Esophagus squamous epithelium (tissue), 4 donors: ENCODE measurements at regions not wholly inside any gene's neighbourhood (a gene's known extent, or its start where the extent isn't known, plus 50 kb on each side); places are given as distances from the start of the nearest gene placed in this dataset.

Source experiments
- POLR2A ChIP-seq, 4 donors: fragments of 450-650 bp; IDR thresholded peaks; one replicate each; pipeline ENCODE4 v1.6.1; 2017; ENCODE audit warnings: antibody characterized with exemption in 4 of 4, mild to moderate bottlenecking in 4 of 4, moderate library complexity in 3 of 4
- TF ChIP-seq, protein P1 (sequence below), 6 experiments: fragments of 450-650 bp in 4 of 6; fragments of 200-600 bp in 2 of 6; sonication (generic) in 2 of 6; IDR thresholded peaks; one replicate each; pipeline ENCODE4 v1.5.1; 2016 to 2019; ENCODE audit warnings: antibody characterized with exemption in 6 of 6, mild to moderate bottlenecking in 4 of 6, moderate library complexity in 4 of 6

DNA sequence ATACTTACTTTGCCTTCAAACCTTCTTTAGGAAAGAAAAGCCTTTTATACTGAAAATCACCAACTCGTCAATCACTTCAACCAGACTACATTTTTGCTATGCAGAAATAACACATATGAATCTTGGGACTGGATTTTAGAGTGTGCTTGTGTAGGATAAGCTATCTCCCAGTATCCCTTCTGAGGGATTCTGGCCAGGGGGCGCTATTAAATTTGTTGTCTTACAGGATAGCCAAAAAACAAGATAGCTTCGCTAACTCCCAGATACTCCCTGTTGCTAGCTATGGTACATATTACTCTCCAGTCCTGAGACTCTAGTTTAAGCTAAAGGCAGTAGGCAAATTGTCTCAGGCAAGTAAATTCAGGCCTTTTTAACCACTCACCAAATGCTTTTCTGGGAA, 167.2 kb downstream of the LHFPL1 start:
- TF ChIP-seq POLR2A (IDR thresholded peaks at IDR 0.05): no peak
- TF ChIP-seq, protein P1, sequence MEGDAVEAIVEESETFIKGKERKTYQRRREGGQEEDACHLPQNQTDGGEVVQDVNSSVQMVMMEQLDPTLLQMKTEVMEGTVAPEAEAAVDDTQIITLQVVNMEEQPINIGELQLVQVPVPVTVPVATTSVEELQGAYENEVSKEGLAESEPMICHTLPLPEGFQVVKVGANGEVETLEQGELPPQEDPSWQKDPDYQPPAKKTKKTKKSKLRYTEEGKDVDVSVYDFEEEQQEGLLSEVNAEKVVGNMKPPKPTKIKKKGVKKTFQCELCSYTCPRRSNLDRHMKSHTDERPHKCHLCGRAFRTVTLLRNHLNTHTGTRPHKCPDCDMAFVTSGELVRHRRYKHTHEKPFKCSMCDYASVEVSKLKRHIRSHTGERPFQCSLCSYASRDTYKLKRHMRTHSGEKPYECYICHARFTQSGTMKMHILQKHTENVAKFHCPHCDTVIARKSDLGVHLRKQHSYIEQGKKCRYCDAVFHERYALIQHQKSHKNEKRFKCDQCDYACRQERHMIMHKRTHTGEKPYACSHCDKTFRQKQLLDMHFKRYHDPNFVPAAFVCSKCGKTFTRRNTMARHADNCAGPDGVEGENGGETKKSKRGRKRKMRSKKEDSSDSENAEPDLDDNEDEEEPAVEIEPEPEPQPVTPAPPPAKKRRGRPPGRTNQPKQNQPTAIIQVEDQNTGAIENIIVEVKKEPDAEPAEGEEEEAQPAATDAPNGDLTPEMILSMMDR (IDR thresholded peaks at IDR 0.05): no peak
